HG03196 (cell line): ENCODE measurements at regions not wholly inside any gene's neighbourhood (a gene's known extent, or its start where the extent isn't known, plus 50 kb on each side); places are given as distances from the start of the nearest gene placed in this dataset.

ENCODE experiments used
- ATAC-seq: cut with Tn5 transposase; IDR thresholded peaks from one replicate; pipeline ENCODE4 v1.9.1; 2021; ENCODE audit not compliant: unreplicated experiment

- ATAC-seq = no peak
Observed at GRCh38 chr4:148776941-148777340, 334.7 kb upstream of the NR3C2 start.

- ATAC-seq = no peak
Observed at GRCh38 chr4:148774134-148774533, 331.9 kb upstream of the NR3C2 start.

GRCh38 chr4:148773313-148773712 lies 331.1 kb upstream of the NR3C2 start:
- ATAC-seq = no peak

- ATAC-seq = no peak
Observed at GRCh38 chr4:148770848-148771247, 328.6 kb upstream of the NR3C2 start.

GRCh38 chr4:148770377-148770776 lies 328.2 kb upstream of the NR3C2 start:
- no peak for ATAC-seq

- no peak for ATAC-seq
Observed at GRCh38 chr4:148764720-148765119, 322.5 kb upstream of the NR3C2 start.

- ATAC-seq = no peak
Observed at GRCh38 chr4:148757171-148757570, 315.0 kb upstream of the NR3C2 start.

GRCh38 chr4:148749403-148749802 lies 307.2 kb upstream of the NR3C2 start:
- ATAC-seq = no peak

GRCh38 chr4:148747721-148748268 lies 305.6 kb upstream of the NR3C2 start:
- ATAC-seq = no peak

- no peak for ATAC-seq
Observed at GRCh38 chr4:148740701-148741100, 298.5 kb upstream of the NR3C2 start.

- ATAC-seq = no peak
Observed at GRCh38 chr4:148737061-148737770, 295.0 kb upstream of the NR3C2 start.

GRCh38 chr4:148735432-148736155 lies 293.4 kb upstream of the NR3C2 start:
- ATAC-seq = peak; percentile 65

GRCh38 chr4:148730766-148731165 lies 288.6 kb upstream of the NR3C2 start:
- ATAC-seq = no peak

GRCh38 chr4:148730082-148730640 lies 287.9 kb upstream of the NR3C2 start:
- ATAC-seq = no peak

- ATAC-seq = no peak
Observed at GRCh38 chr4:148717988-148718387, 275.8 kb upstream of the NR3C2 start.

GRCh38 chr4:148716431-148717052 lies 274.3 kb upstream of the NR3C2 start:
- no peak for ATAC-seq

GRCh38 chr4:148704291-148704690 lies 262.1 kb upstream of the NR3C2 start:
- ATAC-seq = no peak

- no peak for ATAC-seq
Observed at GRCh38 chr4:148694702-148695101, 252.5 kb upstream of the NR3C2 start.

- ATAC-seq = no peak
Observed at GRCh38 chr4:148693913-148694649, 251.9 kb upstream of the NR3C2 start.

GRCh38 chr4:148692242-148692641 lies 250.0 kb upstream of the NR3C2 start:
- ATAC-seq = no peak

- ATAC-seq = no peak
Observed at GRCh38 chr4:148686449-148686848, 244.2 kb upstream of the NR3C2 start.
